HEK293 (cell line): ENCODE measurements at regions not wholly inside any gene's neighbourhood (a gene's known extent, or its start where the extent isn't known, plus 50 kb on each side); places are given as distances from the start of the nearest gene placed in this dataset.

Source experiments
- ZNF473 ChIP-seq: fragments of 450-650 bp; formaldehyde crosslinking; IDR thresholded peaks from 2 replicates; pipeline ENCODE4 v1.5.1; 2017; ENCODE audit warnings: missing biosample characterization, missing genetic modification characterization
- ZNF785 ChIP-seq: fragments of 450-650 bp; formaldehyde crosslinking; IDR thresholded peaks from 2 replicates; pipeline ENCODE4 v1.5.1; 2016; ENCODE audit warnings: missing biosample characterization, missing genetic modification characterization
- TF ChIP-seq, protein P1 (sequence below): fragments of 450-650 bp; formaldehyde crosslinking; IDR thresholded peaks from 2 replicates; pipeline ENCODE4 v1.5.0; 2017; ENCODE audit warnings: missing biosample characterization, missing genetic modification characterization, borderline replicate concordance
- TF ChIP-seq, protein P2 (sequence below): fragments of 450-650 bp; formaldehyde crosslinking; IDR thresholded peaks from 2 replicates; pipeline ENCODE4 v1.5.1; 2017; ENCODE audit warnings: missing biosample characterization, missing genetic modification characterization

DNA sequence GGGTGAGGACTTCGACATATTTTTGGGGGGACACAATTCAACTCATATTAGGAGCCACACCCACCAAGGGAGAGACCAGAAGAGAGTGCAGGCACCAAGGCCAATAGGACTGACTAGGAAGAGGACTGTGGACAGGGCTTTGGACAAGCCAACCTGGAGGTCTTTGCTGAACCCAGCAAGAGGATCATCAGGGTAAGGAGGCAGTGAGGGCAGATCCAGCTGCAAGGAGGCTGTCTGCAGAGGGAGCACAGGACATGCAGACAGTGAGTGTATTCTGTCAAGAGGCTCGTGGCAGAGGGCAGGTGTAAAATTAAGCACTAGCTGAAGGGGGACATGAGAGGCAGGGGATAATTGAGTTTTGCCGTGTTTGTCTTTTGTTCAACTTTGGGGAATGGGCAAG, 83.4 kb upstream of the MGMT start:
- no peak for TF ChIP-seq ZNF785 (tag by site-specific recombination)
- TF ChIP-seq, protein P1, sequence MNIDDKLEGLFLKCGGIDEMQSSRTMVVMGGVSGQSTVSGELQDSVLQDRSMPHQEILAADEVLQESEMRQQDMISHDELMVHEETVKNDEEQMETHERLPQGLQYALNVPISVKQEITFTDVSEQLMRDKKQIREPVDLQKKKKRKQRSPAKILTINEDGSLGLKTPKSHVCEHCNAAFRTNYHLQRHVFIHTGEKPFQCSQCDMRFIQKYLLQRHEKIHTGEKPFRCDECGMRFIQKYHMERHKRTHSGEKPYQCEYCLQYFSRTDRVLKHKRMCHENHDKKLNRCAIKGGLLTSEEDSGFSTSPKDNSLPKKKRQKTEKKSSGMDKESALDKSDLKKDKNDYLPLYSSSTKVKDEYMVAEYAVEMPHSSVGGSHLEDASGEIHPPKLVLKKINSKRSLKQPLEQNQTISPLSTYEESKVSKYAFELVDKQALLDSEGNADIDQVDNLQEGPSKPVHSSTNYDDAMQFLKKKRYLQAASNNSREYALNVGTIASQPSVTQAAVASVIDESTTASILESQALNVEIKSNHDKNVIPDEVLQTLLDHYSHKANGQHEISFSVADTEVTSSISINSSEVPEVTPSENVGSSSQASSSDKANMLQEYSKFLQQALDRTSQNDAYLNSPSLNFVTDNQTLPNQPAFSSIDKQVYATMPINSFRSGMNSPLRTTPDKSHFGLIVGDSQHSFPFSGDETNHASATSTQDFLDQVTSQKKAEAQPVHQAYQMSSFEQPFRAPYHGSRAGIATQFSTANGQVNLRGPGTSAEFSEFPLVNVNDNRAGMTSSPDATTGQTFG (tag by site-specific recombination): no peak
- no peak for TF ChIP-seq ZNF473 (tag by site-specific recombination)
- TF ChIP-seq, protein P2, sequence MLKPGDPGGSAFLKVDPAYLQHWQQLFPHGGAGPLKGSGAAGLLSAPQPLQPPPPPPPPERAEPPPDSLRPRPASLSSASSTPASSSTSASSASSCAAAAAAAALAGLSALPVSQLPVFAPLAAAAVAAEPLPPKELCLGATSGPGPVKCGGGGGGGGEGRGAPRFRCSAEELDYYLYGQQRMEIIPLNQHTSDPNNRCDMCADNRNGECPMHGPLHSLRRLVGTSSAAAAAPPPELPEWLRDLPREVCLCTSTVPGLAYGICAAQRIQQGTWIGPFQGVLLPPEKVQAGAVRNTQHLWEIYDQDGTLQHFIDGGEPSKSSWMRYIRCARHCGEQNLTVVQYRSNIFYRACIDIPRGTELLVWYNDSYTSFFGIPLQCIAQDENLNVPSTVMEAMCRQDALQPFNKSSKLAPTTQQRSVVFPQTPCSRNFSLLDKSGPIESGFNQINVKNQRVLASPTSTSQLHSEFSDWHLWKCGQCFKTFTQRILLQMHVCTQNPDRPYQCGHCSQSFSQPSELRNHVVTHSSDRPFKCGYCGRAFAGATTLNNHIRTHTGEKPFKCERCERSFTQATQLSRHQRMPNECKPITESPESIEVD (tag by site-specific recombination): no peak
